ENCODE measurements at regions not wholly inside any gene's neighbourhood (a gene's known extent, or its start where the extent isn't known, plus 50 kb on each side); places are given as distances from the start of the nearest gene placed in this dataset.

GRCh38 chrX:1909419-1910206 lies 294.8 kb downstream of the ASMT start:
- Histone ChIP-seq H3K4me1 (ENCODE audit: control insufficient read depth, insufficient read depth, low read length) (no peaks in the 10 kb centered on the region), H3K9me3 (ENCODE audit: control insufficient read depth, insufficient read depth, low read length) (no peaks in the 10 kb centered on the region), H3K36me3 (ENCODE audit: control insufficient read depth, insufficient read depth, low read length) (no peaks in the 10 kb centered on the region), H3K27me3 (ENCODE audit: control insufficient read depth, insufficient read depth, low read length) (no peaks in the 10 kb centered on the region), H3K4me3 (ENCODE audit: low read length) (no peak overlapping the region), H3K27ac (ENCODE audit: low read length) (no peak overlapping the region)
- DNase-seq (ENCODE audit: low read depth, low spot score) = no peak
- no CpG with 5 or more reads among the region's 13 CpGs for WGBS (ENCODE audit: insufficient coverage, insufficient read length)

- DNase-seq (ENCODE audit: low read depth, low spot score) = no peak
Observed at GRCh38 chrX:1910207-1910470, 295.3 kb downstream of the ASMT start.

DNA sequence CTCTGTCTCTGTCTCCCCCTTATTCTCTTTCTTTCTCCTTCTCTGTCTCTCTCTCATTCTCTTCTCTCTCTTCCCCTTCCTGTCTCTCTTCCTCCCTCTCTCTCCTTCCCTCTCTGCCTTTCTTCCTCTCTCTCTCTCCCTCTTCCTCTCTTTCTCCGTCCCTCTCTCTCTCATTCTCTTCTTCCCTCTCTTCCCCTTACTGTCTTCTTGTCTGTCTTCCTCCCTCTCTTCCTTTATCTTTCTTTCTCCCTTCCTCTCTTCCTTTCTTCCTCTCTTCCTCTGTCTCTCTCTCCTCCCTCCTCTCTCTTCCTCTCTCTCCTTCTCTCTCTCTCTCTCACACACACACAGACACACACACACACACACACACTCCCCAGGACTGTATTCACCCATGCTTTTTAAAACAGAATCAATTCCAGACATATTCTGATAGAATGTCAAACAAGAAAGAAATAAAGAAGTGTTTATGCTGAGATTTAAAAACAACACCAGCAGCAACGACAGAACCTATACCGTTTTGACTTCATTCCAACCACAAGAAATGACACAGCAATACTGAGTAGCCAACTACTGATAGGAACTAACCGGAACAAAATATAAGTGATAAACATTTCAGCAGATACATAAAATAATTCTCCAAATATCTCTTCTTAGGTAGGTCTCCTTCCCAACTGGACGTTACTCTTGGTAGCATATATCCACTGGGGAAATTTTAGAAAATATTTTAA lies 296.7 kb downstream of the ASMT start:
- no CpG with 5 or more reads among the region's 5 CpGs for WGBS (ENCODE audit: insufficient coverage, insufficient read length)
- Histone ChIP-seq H3K27me3 (ENCODE audit: control insufficient read depth, insufficient read depth, low read length) (no peaks in the 10 kb centered on the region), H3K4me3 (ENCODE audit: low read length) (no peak overlapping the region), H3K4me1 (ENCODE audit: control insufficient read depth, insufficient read depth, low read length) (no peaks in the 10 kb centered on the region), H3K36me3 (ENCODE audit: control insufficient read depth, insufficient read depth, low read length) (no peaks in the 10 kb centered on the region), H3K27ac (ENCODE audit: low read length) (no peak overlapping the region), H3K9me3 (ENCODE audit: control insufficient read depth, insufficient read depth, low read length) (no peaks in the 10 kb centered on the region)
- DNase-seq (ENCODE audit: low read depth, low spot score) = no peak

More at GRCh38 chrX:1910207-1910470, 295.3 kb downstream of the ASMT start:
- Histone ChIP-seq H3K27ac (ENCODE audit: low read length) (no peak overlapping the region), H3K4me1 (ENCODE audit: control insufficient read depth, insufficient read depth, low read length) (no peaks in the 10 kb centered on the region), H3K27me3 (ENCODE audit: control insufficient read depth, insufficient read depth, low read length) (no peaks in the 10 kb centered on the region), H3K9me3 (ENCODE audit: control insufficient read depth, insufficient read depth, low read length) (no peaks in the 10 kb centered on the region), H3K4me3 (ENCODE audit: low read length) (no peak overlapping the region), H3K36me3 (ENCODE audit: control insufficient read depth, insufficient read depth, low read length) (no peaks in the 10 kb centered on the region)
- no CpG with 5 or more reads among the region's 2 CpGs for WGBS (ENCODE audit: insufficient coverage, insufficient read length)

DNA sequence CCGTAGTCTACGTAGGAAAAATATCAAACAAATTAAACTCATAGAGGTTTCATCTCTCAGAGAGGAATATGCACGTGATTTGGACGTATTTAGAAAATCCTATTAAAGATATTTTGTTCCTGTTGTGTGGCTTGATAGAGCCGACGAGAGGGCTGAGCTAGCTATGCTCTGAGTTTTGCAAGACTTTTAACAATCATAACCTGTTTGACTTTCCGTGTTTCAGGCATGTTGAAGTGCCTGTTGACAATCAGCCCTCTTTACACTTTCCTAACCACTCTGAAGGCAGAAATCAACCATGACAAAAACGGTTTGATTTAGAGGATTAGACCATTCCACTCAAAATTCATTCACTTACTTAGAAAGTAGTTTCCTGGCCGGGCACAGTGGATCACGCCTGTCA lies 297.3 kb downstream of the ASMT start:
- DNase-seq (ENCODE audit: low read depth, low spot score) = no peak

DNA sequence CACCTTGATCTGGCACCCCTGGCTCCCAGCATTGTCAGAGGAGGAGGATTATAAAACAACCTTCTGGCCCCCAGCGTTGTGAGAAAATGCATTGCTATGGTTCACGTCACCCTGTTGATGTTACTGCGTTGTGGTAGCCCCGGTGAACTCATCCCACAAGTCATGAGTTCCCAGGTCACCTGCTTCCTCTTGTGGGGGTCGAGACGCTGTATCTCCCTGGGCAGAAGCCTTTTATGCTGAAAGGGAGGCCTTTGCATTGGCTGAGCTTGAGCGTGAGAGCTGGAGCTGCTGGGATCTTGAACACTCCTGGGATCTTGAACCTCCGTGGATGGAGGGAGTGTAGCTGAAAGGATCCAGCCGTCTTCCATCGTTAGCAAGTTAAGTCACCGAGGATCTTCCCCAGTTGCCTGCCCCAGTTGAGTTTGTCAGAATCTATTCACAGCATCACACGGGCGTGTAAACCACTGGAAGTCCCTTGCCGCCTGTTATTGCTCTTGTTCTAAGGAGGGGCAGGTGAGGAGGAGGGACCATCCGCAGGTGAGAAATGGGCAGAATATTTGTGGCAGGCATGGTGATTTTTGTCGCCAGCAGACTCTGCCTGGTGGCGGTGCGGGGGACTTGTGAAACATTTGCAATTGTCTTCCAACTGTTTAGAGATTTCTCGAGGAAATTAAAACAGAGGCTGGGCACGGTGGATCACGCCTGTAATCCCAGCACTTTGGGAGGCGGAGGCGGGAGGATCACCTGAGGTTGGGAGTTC lies 299.9 kb downstream of the ASMT start:
- no CpG with 5 or more reads among the region's 23 CpGs for WGBS (ENCODE audit: insufficient coverage, insufficient read length)
- H3K36me3 ChIP-seq (ENCODE audit: control insufficient read depth, insufficient read depth, low read length) = no peaks in the 10 kb centered on the region
- H3K4me3 ChIP-seq (ENCODE audit: low read length) = no peak overlapping the region
- H3K27me3 ChIP-seq (ENCODE audit: control insufficient read depth, insufficient read depth, low read length) = no peaks in the 10 kb centered on the region
- H3K27ac ChIP-seq (ENCODE audit: low read length) = no peak overlapping the region
- DNase-seq (ENCODE audit: low read depth, low spot score) = no peak
- no peaks in the 10 kb centered on the region for H3K9me3 ChIP-seq (ENCODE audit: control insufficient read depth, insufficient read depth, low read length)
- H3K4me1 ChIP-seq (ENCODE audit: control insufficient read depth, insufficient read depth, low read length) = no peaks in the 10 kb centered on the region

More for the DNA sequence above, 297.3 kb downstream of the ASMT start:
- Histone ChIP-seq H3K27ac (ENCODE audit: low read length) (no peak overlapping the region), H3K4me3 (ENCODE audit: low read length) (no peak overlapping the region), H3K4me1 (ENCODE audit: control insufficient read depth, insufficient read depth, low read length) (no peaks in the 10 kb centered on the region), H3K36me3 (ENCODE audit: control insufficient read depth, insufficient read depth, low read length) (no peaks in the 10 kb centered on the region), H3K9me3 (ENCODE audit: control insufficient read depth, insufficient read depth, low read length) (no peaks in the 10 kb centered on the region), H3K27me3 (ENCODE audit: control insufficient read depth, insufficient read depth, low read length) (no peaks in the 10 kb centered on the region)
- WGBS (ENCODE audit: insufficient coverage, insufficient read length) = no CpG with 5 or more reads among the region's 10 CpGs

DNA sequence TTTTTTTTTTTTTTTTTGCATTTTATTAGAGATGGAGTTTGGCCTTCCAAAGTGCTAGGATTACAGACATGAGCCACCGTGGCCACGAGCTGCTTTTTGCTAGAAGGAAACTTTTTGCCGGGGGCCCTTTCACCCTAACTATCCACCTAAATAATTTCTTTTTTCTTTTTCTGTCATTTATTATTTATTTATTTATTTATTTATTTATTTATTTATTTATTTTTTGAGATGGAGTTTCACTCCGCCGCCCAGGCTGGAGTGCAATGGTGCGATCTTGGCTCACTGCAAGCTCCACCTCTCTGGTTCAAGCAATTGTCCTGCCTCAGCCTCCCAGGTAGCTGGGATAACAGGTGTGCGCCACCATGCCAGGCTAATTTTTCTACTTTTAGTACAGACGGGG lies 303.9 kb downstream of the ASMT start:
- no CpG with 5 or more reads among the region's 8 CpGs for WGBS (ENCODE audit: insufficient coverage, insufficient read length)

GRCh38 chrX:1925053-1925481 lies 310.2 kb downstream of the ASMT start:
- no CpG with 5 or more reads among the region's 20 CpGs for WGBS (ENCODE audit: insufficient coverage, insufficient read length)
- no peak overlapping the region for H3K4me3 ChIP-seq (ENCODE audit: low read length)
- peak; percentile 87 for DNase-seq (ENCODE audit: low read depth, low spot score)
- no peaks in the 10 kb centered on the region for H3K27me3 ChIP-seq (ENCODE audit: control insufficient read depth, insufficient read depth, low read length)
- peaks cover 4% of the 10 kb centered on the region; the same call in 1 of the 2 replicates for H3K4me1 ChIP-seq (ENCODE audit: control insufficient read depth, insufficient read depth, low read length)
- no peaks in the 10 kb centered on the region for H3K9me3 ChIP-seq (ENCODE audit: control insufficient read depth, insufficient read depth, low read length)
- H3K27ac ChIP-seq (ENCODE audit: low read length) = no peak overlapping the region
- no peaks in the 10 kb centered on the region for H3K36me3 ChIP-seq (ENCODE audit: control insufficient read depth, insufficient read depth, low read length)

More for the DNA sequence above, 303.9 kb downstream of the ASMT start:
- DNase-seq (ENCODE audit: low read depth, low spot score) = no peak
- Histone ChIP-seq H3K4me3 (ENCODE audit: low read length) (no peak overlapping the region), H3K27me3 (ENCODE audit: control insufficient read depth, insufficient read depth, low read length) (no peaks in the 10 kb centered on the region), H3K4me1 (ENCODE audit: control insufficient read depth, insufficient read depth, low read length) (0 out of 2 replicates have a peak, but pooled peaks cover 2% of the 10 kb centered on the region), H3K27ac (ENCODE audit: low read length) (no peak overlapping the region), H3K36me3 (ENCODE audit: control insufficient read depth, insufficient read depth, low read length) (no peaks in the 10 kb centered on the region), H3K9me3 (ENCODE audit: control insufficient read depth, insufficient read depth, low read length) (no peaks in the 10 kb centered on the region)

DNA sequence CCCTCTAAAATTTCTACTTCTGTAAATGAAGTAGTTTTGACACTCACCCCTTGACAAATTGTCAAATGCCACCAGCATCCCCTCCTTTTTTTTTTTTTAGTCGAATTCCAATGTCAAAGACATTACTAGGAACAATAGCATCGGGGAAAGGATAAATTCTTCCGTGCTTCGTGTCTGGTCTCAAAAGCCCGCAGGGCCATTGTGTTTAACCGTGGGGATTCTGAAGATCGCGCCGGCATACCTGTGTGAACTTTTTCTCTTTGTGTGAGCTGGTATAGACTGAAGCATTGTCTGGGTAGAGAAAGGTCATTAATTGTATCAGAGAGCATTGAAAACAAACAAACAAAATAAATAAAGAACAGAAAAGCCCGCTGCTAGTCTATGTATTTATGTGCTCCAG lies 313.9 kb downstream of the ASMT start:
- Histone ChIP-seq H3K9me3 (ENCODE audit: control insufficient read depth, insufficient read depth, low read length) (no peaks in the 10 kb centered on the region), H3K4me3 (ENCODE audit: low read length) (no peak overlapping the region), H3K36me3 (ENCODE audit: control insufficient read depth, insufficient read depth, low read length) (no peaks in the 10 kb centered on the region), H3K27me3 (ENCODE audit: control insufficient read depth, insufficient read depth, low read length) (no peaks in the 10 kb centered on the region), H3K4me1 (ENCODE audit: control insufficient read depth, insufficient read depth, low read length) (peaks cover 2% of the 10 kb centered on the region; the same call in 1 of the 2 replicates), H3K27ac (ENCODE audit: low read length) (no peak overlapping the region)
- no peak for DNase-seq (ENCODE audit: low read depth, low spot score)
- no CpG with 5 or more reads among the region's 10 CpGs for WGBS (ENCODE audit: insufficient coverage, insufficient read length)

- H3K27me3 ChIP-seq (ENCODE audit: control insufficient read depth, insufficient read depth, low read length) = no peaks in the 10 kb centered on the region
- WGBS (ENCODE audit: insufficient coverage, insufficient read length) = no CpG with 5 or more reads among the region's 6 CpGs
- no peak for DNase-seq (ENCODE audit: low read depth, low spot score)
Observed at GRCh38 chrX:1932231-1932630, 317.4 kb downstream of the ASMT start.

DNA sequence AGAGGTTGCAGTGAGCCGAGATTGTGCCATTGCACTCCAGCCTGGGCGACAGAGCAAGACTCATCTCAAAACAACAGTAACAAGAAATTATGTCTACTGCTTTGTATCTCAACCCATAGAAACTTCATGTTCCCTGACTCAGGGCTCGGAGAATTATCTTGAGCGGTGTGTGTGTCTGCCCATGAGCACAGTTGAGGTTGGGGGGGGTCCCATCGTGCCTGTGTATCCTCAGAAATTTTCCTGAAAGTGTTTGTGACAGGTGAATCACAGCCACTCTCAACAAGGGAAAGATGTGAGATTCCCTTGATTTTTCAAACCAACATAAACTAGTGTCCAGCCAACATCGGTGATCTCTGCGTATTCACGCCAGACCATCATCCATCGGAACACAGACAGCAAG lies 319.1 kb downstream of the ASMT start:
- WGBS (ENCODE audit: insufficient coverage, insufficient read length) = no CpG with 5 or more reads among the region's 9 CpGs
- no peak overlapping the region for H3K27ac ChIP-seq (ENCODE audit: low read length)
- H3K4me1 ChIP-seq (ENCODE audit: control insufficient read depth, insufficient read depth, low read length) = no peaks in the 10 kb centered on the region
- H3K9me3 ChIP-seq (ENCODE audit: control insufficient read depth, insufficient read depth, low read length) = no peaks in the 10 kb centered on the region
- H3K4me3 ChIP-seq (ENCODE audit: low read length) = no peak overlapping the region
- no peaks in the 10 kb centered on the region for H3K27me3 ChIP-seq (ENCODE audit: control insufficient read depth, insufficient read depth, low read length)
- DNase-seq (ENCODE audit: low read depth, low spot score) = no peak
- no peaks in the 10 kb centered on the region for H3K36me3 ChIP-seq (ENCODE audit: control insufficient read depth, insufficient read depth, low read length)

More at GRCh38 chrX:1932231-1932630, 317.4 kb downstream of the ASMT start:
- Histone ChIP-seq H3K27ac (ENCODE audit: low read length) (no peak overlapping the region), H3K4me1 (ENCODE audit: control insufficient read depth, insufficient read depth, low read length) (0 out of 2 replicates have a peak, but pooled peaks cover 1% of the 10 kb centered on the region), H3K4me3 (ENCODE audit: low read length) (no peak overlapping the region), H3K9me3 (ENCODE audit: control insufficient read depth, insufficient read depth, low read length) (no peaks in the 10 kb centered on the region), H3K36me3 (ENCODE audit: control insufficient read depth, insufficient read depth, low read length) (no peaks in the 10 kb centered on the region)

Data from iPS DF 6.9 (cell line).